TTC549 (cell line): ENCODE measurements at regions not wholly inside any gene's neighbourhood (a gene's known extent, or its start where the extent isn't known, plus 50 kb on each side); places are given as distances from the start of the nearest gene placed in this dataset.
"Not testable (repeated sequence)": the region's sequence is repeated elsewhere in the genome, so short reads cannot be mapped to it uniquely, and the experiment has no call there.

Experiments used
- FAIRE-seq: peaks from 2 replicates; lab custom pipeline; 2012; peaks lifted over from hg19 to GRCh38; lab: Jason Lieb, UNC

- FAIRE-seq: no peak
Measured at GRCh38 chr13:107665926-107666458, 549.3 kb downstream of the LIG4 start.

GRCh38 chr13:107650081-107650701 lies 565.1 kb downstream of the LIG4 start:
- FAIRE-seq: no peak

- FAIRE-seq: no peak
Measured at GRCh38 chr13:107649079-107649478, 566.3 kb downstream of the LIG4 start.

- FAIRE-seq: no peak
Measured at GRCh38 chr13:107644136-107644535, 571.2 kb downstream of the LIG4 start.

- FAIRE-seq: no peak
Measured at GRCh38 chr13:107643615-107644014, 571.7 kb downstream of the LIG4 start.

- no peak for FAIRE-seq
Measured at GRCh38 chr13:107642831-107643230, 572.5 kb downstream of the LIG4 start.

- no peak for FAIRE-seq
Measured at GRCh38 chr13:107641574-107641973, 573.8 kb downstream of the LIG4 start.

GRCh38 chr13:107625648-107626047 lies 589.7 kb downstream of the LIG4 start:
- no peak for FAIRE-seq

- FAIRE-seq: no peak
Measured at GRCh38 chr13:107617527-107617926, 597.8 kb downstream of the LIG4 start.

- FAIRE-seq: no peak
Measured at GRCh38 chr13:107612376-107612775, 603.0 kb downstream of the LIG4 start.

GRCh38 chr13:107608736-107609135 lies 606.6 kb downstream of the LIG4 start:
- no peak for FAIRE-seq

GRCh38 chr13:107600971-107601370 lies 614.4 kb downstream of the LIG4 start:
- FAIRE-seq: no peak

GRCh38 chr13:107596306-107596705 lies 619.0 kb downstream of the LIG4 start:
- not testable (repeated sequence) for FAIRE-seq

GRCh38 chr13:107590556-107590955 lies 624.8 kb downstream of the LIG4 start:
- FAIRE-seq: no peak

- no peak for FAIRE-seq
Measured at GRCh38 chr13:107587681-107588080, 627.7 kb downstream of the LIG4 start.

GRCh38 chr13:107586216-107586615 lies 629.1 kb downstream of the LIG4 start:
- FAIRE-seq: no peak

- FAIRE-seq: no peak
Measured at GRCh38 chr13:107585469-107586180, 629.7 kb downstream of the LIG4 start.

GRCh38 chr13:107582171-107582570 lies 633.2 kb downstream of the LIG4 start:
- FAIRE-seq: no peak

- no peak for FAIRE-seq
Measured at GRCh38 chr13:107580741-107581412, 634.5 kb downstream of the LIG4 start.

- FAIRE-seq: no peak
Measured at GRCh38 chr13:107576430-107576829, 638.9 kb downstream of the LIG4 start.

- FAIRE-seq: no peak
Measured at GRCh38 chr13:107574517-107575210, 640.7 kb downstream of the LIG4 start.

GRCh38 chr13:107573184-107573583 lies 642.2 kb downstream of the LIG4 start:
- no peak for FAIRE-seq

GRCh38 chr13:107572156-107572555 lies 643.2 kb downstream of the LIG4 start:
- no peak for FAIRE-seq
